ENCODE measurements at regions not wholly inside any gene's neighbourhood (a gene's known extent, or its start where the extent isn't known, plus 50 kb on each side); places are given as distances from the start of the nearest gene placed in this dataset.
"Not testable (repeated sequence)": the region's sequence is repeated elsewhere in the genome, so short reads cannot be mapped to it uniquely, and the experiment has no call there.

DNA sequence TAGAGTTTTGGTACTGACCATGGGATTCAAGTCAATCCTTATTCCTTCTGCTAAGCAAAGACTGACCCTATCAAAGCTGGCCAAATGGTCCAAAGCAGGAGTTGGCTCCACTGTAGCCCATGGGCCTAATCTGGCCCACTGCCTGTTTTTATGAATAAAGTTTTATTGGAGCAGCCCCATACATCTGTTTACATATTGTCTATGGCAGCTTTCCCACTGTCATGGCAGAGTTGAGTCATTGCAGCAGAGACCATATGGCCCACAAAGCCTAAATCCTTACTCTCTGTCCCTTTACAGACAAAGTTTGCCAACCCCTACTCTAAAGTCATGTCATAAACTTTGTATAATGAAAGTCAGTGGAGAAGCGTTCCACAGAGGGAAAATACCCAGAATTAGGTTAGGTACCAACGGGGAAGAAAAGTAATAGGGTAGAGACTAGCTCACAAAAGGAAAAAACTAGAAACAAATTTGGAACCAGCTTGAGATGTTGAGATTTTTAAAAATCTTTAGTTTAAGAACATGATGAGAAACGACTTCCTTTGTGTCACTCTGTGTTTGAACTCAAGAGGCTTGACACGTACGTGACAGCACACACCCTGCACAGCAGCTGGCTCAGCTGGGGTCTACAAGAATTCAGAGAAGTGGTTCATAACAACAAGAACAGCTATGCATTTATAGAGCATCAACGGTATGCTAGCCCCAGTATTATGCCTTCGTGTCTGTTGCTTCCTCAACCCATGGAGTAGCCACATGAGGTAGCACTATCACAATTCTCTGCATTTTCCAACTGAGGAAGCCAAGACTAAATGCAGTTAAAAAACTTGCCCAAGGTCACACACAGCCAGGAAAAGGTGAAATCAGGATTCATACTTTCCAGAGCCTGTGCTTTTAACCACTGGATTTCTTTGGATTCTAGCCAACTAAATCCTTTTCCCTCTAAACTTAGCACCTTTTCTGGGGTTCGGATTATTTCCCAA lies 198.9 kb upstream of the WWC1 start:
- H3K27ac ChIP-seq, result no peak overlapping the region
- TF ChIP-seq, protein P1, sequence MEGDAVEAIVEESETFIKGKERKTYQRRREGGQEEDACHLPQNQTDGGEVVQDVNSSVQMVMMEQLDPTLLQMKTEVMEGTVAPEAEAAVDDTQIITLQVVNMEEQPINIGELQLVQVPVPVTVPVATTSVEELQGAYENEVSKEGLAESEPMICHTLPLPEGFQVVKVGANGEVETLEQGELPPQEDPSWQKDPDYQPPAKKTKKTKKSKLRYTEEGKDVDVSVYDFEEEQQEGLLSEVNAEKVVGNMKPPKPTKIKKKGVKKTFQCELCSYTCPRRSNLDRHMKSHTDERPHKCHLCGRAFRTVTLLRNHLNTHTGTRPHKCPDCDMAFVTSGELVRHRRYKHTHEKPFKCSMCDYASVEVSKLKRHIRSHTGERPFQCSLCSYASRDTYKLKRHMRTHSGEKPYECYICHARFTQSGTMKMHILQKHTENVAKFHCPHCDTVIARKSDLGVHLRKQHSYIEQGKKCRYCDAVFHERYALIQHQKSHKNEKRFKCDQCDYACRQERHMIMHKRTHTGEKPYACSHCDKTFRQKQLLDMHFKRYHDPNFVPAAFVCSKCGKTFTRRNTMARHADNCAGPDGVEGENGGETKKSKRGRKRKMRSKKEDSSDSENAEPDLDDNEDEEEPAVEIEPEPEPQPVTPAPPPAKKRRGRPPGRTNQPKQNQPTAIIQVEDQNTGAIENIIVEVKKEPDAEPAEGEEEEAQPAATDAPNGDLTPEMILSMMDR (conservative IDR thresholded peaks at IDR 0.05), result no peak

DNA sequence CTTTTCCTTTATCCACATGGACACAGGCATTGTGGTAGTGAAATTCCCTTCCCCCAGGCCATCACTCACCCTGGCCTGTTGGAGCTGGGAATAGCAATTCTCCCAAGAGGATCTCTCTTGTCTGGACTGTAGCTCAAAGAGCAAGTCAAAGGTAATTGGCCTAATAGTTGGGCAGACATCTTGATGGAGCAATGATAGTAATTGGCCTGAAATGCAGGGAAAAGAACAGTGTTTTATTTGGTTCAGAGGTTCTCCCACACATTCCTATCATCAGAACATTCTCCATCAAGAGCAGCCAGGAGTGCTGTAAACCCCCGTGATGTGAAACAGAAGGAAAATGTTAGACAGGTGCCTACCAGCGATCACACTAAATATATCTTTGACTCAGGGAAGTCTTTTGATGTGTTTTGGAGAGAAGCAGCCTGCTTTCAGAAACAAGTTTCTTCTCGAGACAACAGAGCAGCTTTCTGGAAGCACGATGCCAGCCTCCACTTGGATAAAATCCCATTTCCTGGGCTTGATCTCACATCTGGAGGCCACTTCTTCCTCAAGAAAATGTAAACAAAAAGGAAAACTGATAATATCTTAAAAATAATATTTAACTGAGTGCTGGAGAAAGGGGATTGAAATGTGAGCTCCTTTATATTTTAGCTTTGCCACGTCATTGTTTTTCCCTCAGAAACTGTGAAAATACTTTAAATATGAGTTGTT lies 198.1 kb upstream of the WWC1 start:
- no peak overlapping the region for H3K27ac ChIP-seq
- TF ChIP-seq, protein P1 (conservative IDR thresholded peaks at IDR 0.05), result no peak

DNA sequence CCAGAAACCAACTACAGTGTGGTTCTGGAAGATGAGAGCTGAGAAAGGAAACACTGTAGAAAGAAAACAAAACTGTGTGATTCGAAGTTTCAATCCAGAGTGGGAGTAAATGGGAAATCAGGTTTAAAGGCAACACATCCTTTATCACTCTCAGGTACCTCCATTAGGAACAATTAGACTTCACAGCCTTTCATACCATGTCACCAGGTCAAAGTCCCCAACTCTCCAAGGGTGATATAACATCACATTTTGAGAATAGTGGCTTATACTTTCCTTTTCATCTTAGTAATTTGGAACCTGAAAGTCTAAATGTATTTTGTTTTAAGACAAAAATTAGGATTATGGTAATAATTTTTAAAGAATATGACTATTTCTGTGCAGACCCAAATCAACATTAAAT lies 194.9 kb upstream of the WWC1 start:
- TF ChIP-seq, protein P1 (conservative IDR thresholded peaks at IDR 0.05), result no peak
- no peak overlapping the region for H3K27ac ChIP-seq

DNA sequence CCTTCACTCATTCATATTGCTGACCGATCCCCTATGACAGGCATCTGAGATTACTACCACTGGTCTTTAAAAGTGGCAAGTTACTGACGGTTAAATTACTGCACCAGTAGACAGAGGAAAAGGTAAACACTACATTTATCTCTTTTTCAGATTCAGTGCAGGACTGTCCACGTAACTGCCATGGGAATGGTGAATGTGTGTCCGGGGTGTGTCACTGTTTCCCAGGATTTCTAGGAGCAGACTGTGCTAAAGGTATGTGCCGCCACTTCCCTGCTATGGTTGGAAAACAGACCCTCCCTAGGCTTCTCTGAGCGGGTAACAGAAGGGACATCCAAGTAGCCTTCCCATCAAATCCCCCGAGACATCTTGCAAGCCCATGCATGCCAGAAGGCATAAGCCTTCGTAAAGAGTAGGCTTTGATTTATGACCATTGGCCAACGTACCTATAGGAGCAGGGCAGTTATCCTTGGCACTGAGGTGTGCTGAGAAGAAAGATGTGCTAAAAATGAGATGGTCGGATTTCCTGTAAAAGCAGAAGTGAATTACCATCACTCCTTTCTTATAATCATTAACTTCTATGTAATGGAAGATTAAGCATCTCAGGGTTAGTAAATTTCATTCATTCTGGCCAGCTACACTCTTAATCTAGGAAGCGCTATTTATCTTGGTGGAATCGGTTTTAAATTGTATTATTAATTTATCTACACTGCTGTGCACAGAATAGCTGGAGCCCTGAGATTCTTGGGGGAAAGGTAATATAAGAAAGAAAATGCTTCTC lies 193.4 kb upstream of the WWC1 start:
- TF ChIP-seq, protein P1 (conservative IDR thresholded peaks at IDR 0.05), result no peak
- H3K27ac ChIP-seq, result no peak overlapping the region

DNA sequence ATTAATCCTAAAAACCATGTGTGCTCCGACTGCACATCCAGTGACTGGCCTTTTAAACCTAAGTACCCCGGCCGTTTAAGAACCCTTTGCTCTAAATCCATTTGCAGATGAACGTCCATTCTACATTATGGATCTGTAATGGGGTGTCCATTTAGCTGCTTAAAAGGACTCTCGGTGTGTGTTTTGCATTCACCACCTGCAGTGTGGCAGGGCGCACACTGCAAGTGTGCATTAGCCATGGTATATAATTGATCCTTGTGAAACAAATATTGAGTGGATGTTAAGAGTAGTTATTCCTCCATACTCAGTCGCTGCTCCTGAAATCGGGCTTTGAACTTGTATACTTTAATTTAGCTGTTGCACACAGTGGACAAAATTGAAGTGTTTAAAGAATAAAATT lies 190.1 kb upstream of the WWC1 start:
- TF ChIP-seq, protein P1 (conservative IDR thresholded peaks at IDR 0.05), result no peak
- no peak overlapping the region for H3K27ac ChIP-seq

DNA sequence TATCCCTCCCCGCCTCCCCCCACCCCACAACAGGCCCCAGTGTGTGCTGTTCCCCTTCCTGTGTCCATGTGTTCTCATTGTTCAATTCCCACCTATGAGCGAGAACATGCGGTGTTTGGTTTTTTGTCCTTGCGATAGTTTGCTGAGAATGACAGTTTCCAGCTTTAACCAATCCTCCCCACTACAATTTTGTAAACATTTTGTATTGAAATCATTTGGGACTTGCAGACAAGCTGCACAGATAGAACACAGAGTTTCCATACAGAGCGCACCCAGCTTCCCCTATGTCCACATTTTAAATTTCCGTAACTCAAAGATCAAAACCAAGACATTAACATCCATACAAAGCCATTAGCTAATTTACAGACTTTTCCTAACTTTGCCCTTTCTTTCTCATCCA lies 188.4 kb upstream of the WWC1 start:
- not testable (repeated sequence) for H3K27ac ChIP-seq

DNA sequence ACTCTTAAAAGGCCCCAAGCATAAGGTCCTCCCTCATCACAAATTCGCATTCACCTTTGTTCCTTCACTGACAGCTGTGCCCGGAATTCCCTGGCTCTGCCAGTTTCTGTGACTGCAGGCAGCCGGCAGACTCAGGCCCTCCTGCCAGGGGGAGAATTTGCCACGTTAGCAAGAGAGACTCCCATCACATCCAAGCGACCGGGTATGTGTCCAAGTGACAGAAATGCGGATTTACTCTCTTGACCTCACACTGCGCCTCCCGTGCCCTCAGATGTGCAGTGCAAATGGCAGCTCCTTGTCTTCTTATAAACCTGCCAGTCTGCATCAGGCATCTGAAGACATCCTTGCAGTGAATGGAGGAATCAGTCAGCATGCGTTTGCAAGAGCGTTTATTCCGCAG lies 187.1 kb upstream of the WWC1 start:
- H3K27ac ChIP-seq, result no peak overlapping the region
- TF ChIP-seq, protein P1 (conservative IDR thresholded peaks at IDR 0.05), result no peak
